Spleen (tissue), 11 donors: ENCODE measurements at regions not wholly inside any gene's neighbourhood (a gene's known extent, or its start where the extent isn't known, plus 50 kb on each side); places are given as distances from the start of the nearest gene placed in this dataset.

Experiments
- DNase-seq: peaks from one replicate; pipeline ENCODE4 v3.0.0-alpha.2; 2020
- H3K27ac ChIP-seq, 8 donors: fragments of 200-600 bp; sonication (generic) in 7 of 8; 1 replicate in 4 of 8; 2 replicates in 4 of 8; pipeline versions ENCODE4 v1.5.0 to v1.8.0; 2016 to 2021; ENCODE audit warnings: inconsistent platforms in 4 of 8, mild to moderate bottlenecking in 4 of 8, moderate library complexity in 1 of 8
- H3K27me3 ChIP-seq, 7 donors: fragments of 200-600 bp; sonication (generic) in 6 of 7; replicated peaks in 1 of 7; 1 replicate in 4 of 7; 2 replicates in 3 of 7; pipeline versions ENCODE4 v1.5.0 to v1.8.0; 2016 to 2021; ENCODE audit warnings: inconsistent platforms in 3 of 7, mild to moderate bottlenecking in 1 of 7
- H3K36me3 ChIP-seq, 6 donors: fragments of 200-600 bp; sonication (generic) in 5 of 6; 1 replicate in 4 of 6; 2 replicates in 2 of 6; pipeline versions ENCODE4 v1.5.0 to v1.8.0; 2016 to 2021; ENCODE audit warnings: inconsistent platforms in 2 of 6
- H3K4me1 ChIP-seq, 6 donors: fragments of 200-600 bp; sonication (generic) in 5 of 6; 1 replicate in 3 of 6; 2 replicates in 3 of 6; pipeline versions ENCODE4 v1.5.0 to v1.8.0; 2016 to 2021; ENCODE audit warnings: inconsistent platforms in 3 of 6
- H3K4me3 ChIP-seq, 8 donors: fragments of 200-600 bp; sonication (generic) in 7 of 8; 1 replicate in 4 of 8; 2 replicates in 4 of 8; pipeline versions ENCODE4 v1.5.0 to v1.8.0; 2016 to 2021; ENCODE audit warnings: inconsistent platforms in 4 of 8, mild to moderate bottlenecking in 4 of 8, moderate library complexity in 2 of 8
- H3K9me3 ChIP-seq, 8 donors: fragments of 200-600 bp; sonication (generic) in 7 of 8; 1 replicate in 4 of 8; 2 replicates in 4 of 8; pipeline versions ENCODE4 v1.5.0 to v1.8.0; 2016 to 2021; ENCODE audit warnings: inconsistent platforms in 4 of 8
- CTCF ChIP-seq, 11 experiments: fragments of 200-600 bp in 7 of 11; fragments of 450-650 bp in 4 of 11; sonication (generic) in 4 of 11; IDR thresholded peaks in 8 of 11; conservative IDR thresholded peaks in 3 of 11; 1 replicate in 7 of 11; 2 replicates in 4 of 11; pipeline versions ENCODE4 v1.4.0 to v1.8.0; 2016 to 2021; ENCODE audit warnings: antibody characterized with exemption in 11 of 11, inconsistent platforms in 4 of 11, mild to moderate bottlenecking in 1 of 11
- POLR2A ChIP-seq, 3 donors: fragments of 450-650 bp; IDR thresholded peaks; one replicate each; pipeline ENCODE4 v1.5.1; 2017; ENCODE audit warnings: antibody characterized with exemption in 3 of 3, mild to moderate bottlenecking in 1 of 3
- POLR2AphosphoS5 ChIP-seq, 3 donors: sonication (generic); formaldehyde crosslinking; IDR thresholded peaks; one replicate each; pipeline ENCODE4 v1.5.1; 2017; ENCODE audit warnings: antibody characterized with exemption in 3 of 3
- WGBS, 5 donors: extraction: QIAGEN DNeasy Blood & Tissue Kit in 3 of 5; methylation state at CpG; one replicate each; pipeline versions ENCODE4 v1.1.5 to v1.1.7; 2013 to 2018; 5-methylcytosine and 5-hydroxymethylcytosine counted together
- intact Hi-C: fragments of 100-400 bp; cut with DNase I; formaldehyde crosslinking; loops from one replicate; pipeline ENCODE4 v1.15.0; 2023; ENCODE audit warnings: low total_unique reads
- donor health status: healthy with polysubstance abuse.
- donor health status: DM: no; HTN: no; CAD: no; lungs with moderate emphysema.
- donor health status: DM: no; HTN: no; CAD: no.
- donor health status: Bipolar disorder and iron deficiency.
- donor health status: healthy.
- donor health status: DM: no; HTN: no; CAD: no.
- donor health status: DM: yes; HTN: yes; CAD: no.

GRCh38 chr2:107772353-107772752 lies 54.3 kb upstream of the RGPD4 start:
- DNase-seq = no peak
- H3K4me1 ChIP-seq = no peaks in the 10 kb centered on the region
- no peak overlapping the region for H3K27ac ChIP-seq
- H3K9me3 ChIP-seq = no peaks in the 10 kb centered on the region
- peaks cover 0 to 4% (median 0%) of the 10 kb centered on the region in 7 donors for H3K27me3 ChIP-seq
- H3K36me3 ChIP-seq = no peaks in the 10 kb centered on the region
- H3K4me3 ChIP-seq = no peak overlapping the region
- intact Hi-C loops = no loop called here
- 82 to 87% (median 84%) methylated on average over 5 of the region's 5 CpGs for WGBS, 5 donors
- TF ChIP-seq POLR2A (IDR thresholded peaks at IDR 0.05) (no peak), CTCF (IDR thresholded peaks at IDR 0.05 in 8 of 11, conservative IDR thresholded peaks at IDR 0.05 in 3 of 11) (no peak), POLR2AphosphoS5 (IDR thresholded peaks at IDR 0.05) (no peak)

- 83 to 90% (median 85%) methylated on average over 5 of the region's 5 CpGs for WGBS, 5 donors
- H3K27ac ChIP-seq = no peak overlapping the region
- no peaks in the 10 kb centered on the region for H3K4me1 ChIP-seq
- no peak for DNase-seq
- no peak for TF ChIP-seq CTCF (IDR thresholded peaks at IDR 0.05 in 8 of 11, conservative IDR thresholded peaks at IDR 0.05 in 3 of 11)
- H3K9me3 ChIP-seq = no peaks in the 10 kb centered on the region
- no peak overlapping the region for H3K4me3 ChIP-seq
- H3K27me3 ChIP-seq = peaks cover 0 to 8% (median 0%) of the 10 kb centered on the region in 7 donors
- H3K36me3 ChIP-seq = no peaks in the 10 kb centered on the region
- intact Hi-C loops = no loop called here
Measured at GRCh38 chr2:107775211-107775610, 51.5 kb upstream of the RGPD4 start.

- no peaks in the 10 kb centered on the region for H3K36me3 ChIP-seq
- 46 to 77% (median 58%) methylated on average over 1 of the region's 1 CpG for WGBS, 5 donors
- TF ChIP-seq POLR2AphosphoS5 (IDR thresholded peaks at IDR 0.05) (no peak), POLR2A (IDR thresholded peaks at IDR 0.05) (no peak), CTCF (IDR thresholded peaks at IDR 0.05 in 8 of 11, conservative IDR thresholded peaks at IDR 0.05 in 3 of 11) (no peak)
- H3K27me3 ChIP-seq = peaks cover 0 to 8% (median 0%) of the 10 kb centered on the region in 7 donors
- no peak for DNase-seq
- intact Hi-C loops = no loop called here
- no peak overlapping the region for H3K4me3 ChIP-seq
- no peaks in the 10 kb centered on the region for H3K4me1 ChIP-seq
- no peaks in the 10 kb centered on the region for H3K9me3 ChIP-seq
- no peak overlapping the region for H3K27ac ChIP-seq
Measured at GRCh38 chr2:107775791-107776190, 50.9 kb upstream of the RGPD4 start.

- Histone ChIP-seq H3K36me3 (no peaks in the 10 kb centered on the region), H3K4me3 (no peak overlapping the region), H3K27ac (no peak overlapping the region), H3K27me3 (peaks cover 0 to 8% (median 0%) of the 10 kb centered on the region in 7 donors), H3K9me3 (no peaks in the 10 kb centered on the region), H3K4me1 (no peaks in the 10 kb centered on the region)
- no peak for TF ChIP-seq POLR2AphosphoS5 (IDR thresholded peaks at IDR 0.05)
- TF ChIP-seq POLR2A (IDR thresholded peaks at IDR 0.05) = no peak
- no peak for TF ChIP-seq CTCF (IDR thresholded peaks at IDR 0.05 in 8 of 11, conservative IDR thresholded peaks at IDR 0.05 in 3 of 11)
- 82 to 94% (median 84%) methylated on average over 2 of the region's 2 CpGs for whole genome bisulfite sequencing, 5 donors
- intact Hi-C loops = no loop called here
- no peak for DNase-seq
Measured at GRCh38 chr2:107776362-107776761, 50.3 kb upstream of the RGPD4 start.
